PFSK-1 (cell line): ENCODE measurements at regions not wholly inside any gene's neighbourhood (a gene's known extent, or its start where the extent isn't known, plus 50 kb on each side); places are given as distances from the start of the nearest gene placed in this dataset.

ENCODE experiments used
- FOXP2 ChIP-seq: optimal IDR thresholded peaks from 2 replicates; pipeline ENCODE3; 2011; ENCODE audit warnings: borderline replicate concordance, control low read depth, inconsistent platforms; ENCODE audit not compliant: insufficient read depth; ENCODE audit errors: extremely low read length, extremely low read depth
- POLR2AphosphoS5 ChIP-seq: IDR thresholded peaks from 2 replicates; pipeline ENCODE4 v1.6.1; 2012; ENCODE audit warnings: low read depth, mild to moderate bottlenecking, control low read depth, low read length, moderate library complexity
- SIN3A ChIP-seq: IDR thresholded peaks from 2 replicates; pipeline ENCODE4 v1.6.1; 2012; ENCODE audit warnings: mild to moderate bottlenecking, low read length, moderate library complexity, borderline replicate concordance; ENCODE audit not compliant: insufficient read depth
- TAF1 ChIP-seq: IDR thresholded peaks from 2 replicates; pipeline ENCODE4 v1.6.1; 2012; ENCODE audit warnings: low read length, control low read depth, borderline replicate concordance; ENCODE audit not compliant: insufficient read depth
- TF ChIP-seq, protein P1 (sequence below), 2 experiments: IDR thresholded peaks; 2 replicates each; pipeline versions ENCODE4 v1.6.1 to v1.8.0; 2011 to 2012; ENCODE audit warnings: low read depth in 2 of 2, low read length in 2 of 2, control low read depth in 1 of 2, inconsistent platforms in 1 of 2, mild to moderate bottlenecking in 1 of 2, moderate library complexity in 1 of 2; ENCODE audit not compliant: insufficient read depth in 1 of 2

DNA sequence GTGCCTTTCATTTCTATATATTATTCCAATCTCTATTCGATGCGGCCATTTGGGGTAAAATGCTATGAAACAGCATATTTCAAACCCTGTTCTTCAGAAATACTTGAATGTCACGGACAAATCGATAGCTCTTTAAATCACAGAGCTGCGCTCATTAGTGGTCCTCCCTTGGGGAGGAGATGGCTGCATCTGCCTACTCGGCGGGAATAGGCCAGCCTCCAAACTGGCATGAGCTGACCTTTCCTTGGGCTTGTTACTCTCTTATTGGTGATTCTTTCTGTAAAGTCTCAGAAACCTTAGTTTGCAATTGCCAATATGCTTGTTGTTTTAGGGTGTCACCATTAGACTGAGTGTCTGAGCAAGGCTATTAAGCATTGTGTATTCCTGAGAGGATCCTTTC lies 120.9 kb downstream of the BDH1 start:
- TF ChIP-seq, protein P1, sequence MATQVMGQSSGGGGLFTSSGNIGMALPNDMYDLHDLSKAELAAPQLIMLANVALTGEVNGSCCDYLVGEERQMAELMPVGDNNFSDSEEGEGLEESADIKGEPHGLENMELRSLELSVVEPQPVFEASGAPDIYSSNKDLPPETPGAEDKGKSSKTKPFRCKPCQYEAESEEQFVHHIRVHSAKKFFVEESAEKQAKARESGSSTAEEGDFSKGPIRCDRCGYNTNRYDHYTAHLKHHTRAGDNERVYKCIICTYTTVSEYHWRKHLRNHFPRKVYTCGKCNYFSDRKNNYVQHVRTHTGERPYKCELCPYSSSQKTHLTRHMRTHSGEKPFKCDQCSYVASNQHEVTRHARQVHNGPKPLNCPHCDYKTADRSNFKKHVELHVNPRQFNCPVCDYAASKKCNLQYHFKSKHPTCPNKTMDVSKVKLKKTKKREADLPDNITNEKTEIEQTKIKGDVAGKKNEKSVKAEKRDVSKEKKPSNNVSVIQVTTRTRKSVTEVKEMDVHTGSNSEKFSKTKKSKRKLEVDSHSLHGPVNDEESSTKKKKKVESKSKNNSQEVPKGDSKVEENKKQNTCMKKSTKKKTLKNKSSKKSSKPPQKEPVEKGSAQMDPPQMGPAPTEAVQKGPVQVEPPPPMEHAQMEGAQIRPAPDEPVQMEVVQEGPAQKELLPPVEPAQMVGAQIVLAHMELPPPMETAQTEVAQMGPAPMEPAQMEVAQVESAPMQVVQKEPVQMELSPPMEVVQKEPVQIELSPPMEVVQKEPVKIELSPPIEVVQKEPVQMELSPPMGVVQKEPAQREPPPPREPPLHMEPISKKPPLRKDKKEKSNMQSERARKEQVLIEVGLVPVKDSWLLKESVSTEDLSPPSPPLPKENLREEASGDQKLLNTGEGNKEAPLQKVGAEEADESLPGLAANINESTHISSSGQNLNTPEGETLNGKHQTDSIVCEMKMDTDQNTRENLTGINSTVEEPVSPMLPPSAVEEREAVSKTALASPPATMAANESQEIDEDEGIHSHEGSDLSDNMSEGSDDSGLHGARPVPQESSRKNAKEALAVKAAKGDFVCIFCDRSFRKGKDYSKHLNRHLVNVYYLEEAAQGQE (IDR thresholded peaks at IDR 0.05; ENCODE audit: insufficient read depth in 1 of 2, low read depth in 2 of 2, low read length in 2 of 2), result no peak
- TF ChIP-seq SIN3A, result no peak
- TF ChIP-seq FOXP2, result no peak
- TF ChIP-seq TAF1, result no peak
- no peak for TF ChIP-seq POLR2AphosphoS5

DNA sequence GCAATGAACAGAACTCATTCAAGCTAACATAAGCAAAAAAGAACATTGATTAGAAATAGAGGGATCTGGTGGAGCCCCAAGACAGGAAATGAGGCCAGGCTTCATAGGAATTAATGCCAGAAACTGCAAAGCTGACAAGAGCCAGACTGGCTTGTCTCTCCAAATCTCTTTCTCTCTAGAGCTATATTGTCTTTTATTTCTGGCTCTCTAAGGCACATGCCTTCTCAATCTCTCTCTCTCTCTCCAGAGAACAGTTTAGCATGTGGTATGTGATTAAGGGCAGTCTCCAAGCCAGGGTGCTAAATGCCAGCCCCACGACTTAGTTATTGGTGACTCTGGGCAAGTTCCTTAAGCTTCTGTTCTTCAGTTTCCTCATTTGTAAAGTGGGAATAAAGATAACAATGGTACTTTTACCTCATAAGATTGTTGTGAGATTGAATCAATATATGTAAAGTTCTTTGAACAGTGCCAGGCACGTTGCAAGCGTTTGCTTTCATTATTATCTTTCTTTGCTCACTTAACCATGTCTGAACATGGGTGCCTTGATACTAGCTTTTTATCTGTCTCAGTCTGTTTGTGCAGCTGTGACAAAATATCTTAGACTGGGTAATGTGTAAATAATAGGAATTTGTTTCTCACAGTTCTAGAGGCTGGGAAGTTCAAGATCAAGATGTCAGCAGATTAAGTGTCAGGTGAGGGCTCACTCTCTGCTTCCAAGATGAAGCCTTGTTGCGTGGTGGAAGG lies 123.2 kb downstream of the BDH1 start:
- TF ChIP-seq SIN3A (no peak), POLR2AphosphoS5 (no peak), TAF1 (no peak), FOXP2 (no peak)
- TF ChIP-seq, protein P1 (IDR thresholded peaks at IDR 0.05; ENCODE audit: insufficient read depth in 1 of 2, low read depth in 2 of 2, low read length in 2 of 2), result no peak

DNA sequence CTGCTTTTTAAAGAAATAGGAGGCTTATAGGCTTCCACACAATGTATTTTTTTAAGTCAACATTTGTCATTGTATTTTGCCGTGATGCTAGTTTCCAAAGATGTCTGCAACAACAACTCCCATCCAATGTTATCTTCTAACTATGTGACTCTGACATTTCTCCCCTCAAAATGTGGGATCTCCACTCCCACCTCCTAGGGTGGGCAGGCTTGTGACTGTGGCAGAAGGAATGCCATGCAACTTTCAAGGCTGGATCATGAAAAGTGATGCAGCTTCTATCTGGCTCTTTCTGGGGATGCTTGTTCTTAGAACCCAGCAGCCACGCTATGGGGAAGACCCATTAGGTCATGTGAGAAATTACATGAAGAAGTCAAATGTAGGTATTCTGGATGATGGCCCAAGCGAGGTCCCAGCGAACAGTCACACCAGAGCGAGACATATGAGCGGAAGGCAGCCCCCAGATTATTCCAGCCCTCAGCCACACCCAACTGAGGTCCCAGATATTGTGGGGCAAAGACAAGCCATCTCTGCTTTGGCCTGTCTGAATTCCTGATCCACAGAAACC lies 124.3 kb downstream of the BDH1 start:
- TF ChIP-seq POLR2AphosphoS5, result no peak
- TF ChIP-seq FOXP2, result no peak
- TF ChIP-seq, protein P1 (IDR thresholded peaks at IDR 0.05; ENCODE audit: insufficient read depth in 1 of 2, low read depth in 2 of 2, low read length in 2 of 2), result no peak

DNA sequence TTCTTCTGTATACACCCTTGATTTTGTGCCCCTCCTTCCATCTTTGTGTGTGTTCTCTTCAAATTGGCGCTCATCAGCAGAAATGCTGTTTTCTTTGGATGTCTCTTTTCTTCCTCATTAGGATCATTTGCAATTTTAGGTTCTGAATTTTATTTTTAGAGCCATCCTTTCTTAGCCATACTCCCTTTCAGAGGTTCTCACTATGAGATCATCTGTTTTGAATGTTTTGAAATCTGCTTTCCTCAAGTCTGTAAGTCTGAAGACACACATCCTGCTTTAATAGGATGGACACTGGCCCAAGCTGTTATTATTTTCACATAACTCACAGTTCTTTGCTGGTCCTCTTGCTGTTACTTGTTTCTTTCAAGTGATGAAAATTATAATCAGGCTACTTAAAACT lies 124.8 kb downstream of the BDH1 start:
- no peak for TF ChIP-seq TAF1
- no peak for TF ChIP-seq SIN3A
- no peak for TF ChIP-seq POLR2AphosphoS5
- no peak for TF ChIP-seq FOXP2
- TF ChIP-seq, protein P1 (IDR thresholded peaks at IDR 0.05; ENCODE audit: insufficient read depth in 1 of 2, low read depth in 2 of 2, low read length in 2 of 2), result no peak
